GM12874 (cell line): ENCODE measurements at regions not wholly inside any gene's neighbourhood (a gene's known extent, or its start where the extent isn't known, plus 50 kb on each side); places are given as distances from the start of the nearest gene placed in this dataset.

Experiments
- TF ChIP-seq, protein P1 (sequence below): IDR thresholded peaks from 2 replicates; pipeline ENCODE4 v1.5.1; 2011; ENCODE audit warnings: low read depth, mild to moderate bottlenecking, control low read depth, low read length, moderate library complexity; ENCODE audit not compliant: insufficient read depth

DNA sequence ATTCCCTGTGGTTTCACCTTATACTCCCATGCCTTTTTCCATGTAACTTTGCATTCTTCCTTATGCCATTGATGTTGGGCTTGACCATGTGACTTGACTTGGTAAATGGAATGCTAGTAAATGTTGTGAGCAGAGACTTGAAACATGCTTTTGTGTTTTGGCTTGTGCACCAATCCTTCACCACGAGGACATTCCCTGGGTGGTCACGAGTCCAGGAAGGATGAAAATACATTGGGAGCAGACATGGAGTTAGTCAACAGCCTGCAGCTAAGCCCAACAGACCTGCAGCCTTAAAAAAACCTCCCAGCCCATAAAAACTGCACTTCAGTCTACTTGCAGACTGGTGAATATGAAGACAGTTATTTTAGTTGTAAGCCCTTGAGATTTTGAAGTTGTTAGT is 116.5 kb upstream of the SPATS2L start:
- TF ChIP-seq, protein P1, sequence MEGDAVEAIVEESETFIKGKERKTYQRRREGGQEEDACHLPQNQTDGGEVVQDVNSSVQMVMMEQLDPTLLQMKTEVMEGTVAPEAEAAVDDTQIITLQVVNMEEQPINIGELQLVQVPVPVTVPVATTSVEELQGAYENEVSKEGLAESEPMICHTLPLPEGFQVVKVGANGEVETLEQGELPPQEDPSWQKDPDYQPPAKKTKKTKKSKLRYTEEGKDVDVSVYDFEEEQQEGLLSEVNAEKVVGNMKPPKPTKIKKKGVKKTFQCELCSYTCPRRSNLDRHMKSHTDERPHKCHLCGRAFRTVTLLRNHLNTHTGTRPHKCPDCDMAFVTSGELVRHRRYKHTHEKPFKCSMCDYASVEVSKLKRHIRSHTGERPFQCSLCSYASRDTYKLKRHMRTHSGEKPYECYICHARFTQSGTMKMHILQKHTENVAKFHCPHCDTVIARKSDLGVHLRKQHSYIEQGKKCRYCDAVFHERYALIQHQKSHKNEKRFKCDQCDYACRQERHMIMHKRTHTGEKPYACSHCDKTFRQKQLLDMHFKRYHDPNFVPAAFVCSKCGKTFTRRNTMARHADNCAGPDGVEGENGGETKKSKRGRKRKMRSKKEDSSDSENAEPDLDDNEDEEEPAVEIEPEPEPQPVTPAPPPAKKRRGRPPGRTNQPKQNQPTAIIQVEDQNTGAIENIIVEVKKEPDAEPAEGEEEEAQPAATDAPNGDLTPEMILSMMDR, result no peak

DNA sequence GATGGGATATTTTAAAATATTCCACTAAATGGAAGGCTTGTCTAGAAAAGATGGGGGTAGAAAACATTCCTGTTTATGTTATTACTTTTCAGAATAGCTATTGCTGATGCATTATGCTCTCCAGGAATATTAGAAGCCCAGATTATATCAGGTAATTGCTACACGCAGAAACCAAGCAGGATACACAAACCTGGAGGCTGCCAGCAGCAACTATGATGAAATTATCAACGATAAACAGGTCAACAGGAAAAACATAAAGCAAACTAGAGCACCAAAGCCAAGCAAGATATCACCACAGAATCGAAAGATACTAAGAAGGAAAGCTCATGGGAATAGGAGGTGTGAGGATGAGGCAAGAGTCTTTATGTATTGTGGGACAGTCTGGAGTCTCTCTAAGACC is 113.2 kb upstream of the SPATS2L start:
- TF ChIP-seq, protein P1, result no peak

DNA sequence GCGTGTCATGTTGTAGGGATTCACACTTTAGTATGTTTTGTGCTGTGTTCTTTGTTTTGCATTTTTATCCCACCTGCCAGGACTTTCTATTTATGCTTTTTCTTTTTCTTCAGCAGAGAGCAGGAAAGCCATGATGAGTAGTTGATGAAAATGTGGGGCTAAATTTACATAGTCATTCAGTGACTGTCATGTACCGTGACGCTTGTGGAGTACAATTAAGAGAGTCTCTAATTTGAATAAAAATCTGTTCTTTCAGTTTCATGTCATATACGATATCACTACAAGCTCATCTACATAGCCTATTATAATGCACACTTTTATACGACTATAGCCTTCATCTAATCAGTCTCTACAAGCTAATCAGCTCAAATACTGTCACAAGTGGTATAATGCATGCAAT is 112.7 kb upstream of the SPATS2L start:
- TF ChIP-seq, protein P1, result no peak

DNA sequence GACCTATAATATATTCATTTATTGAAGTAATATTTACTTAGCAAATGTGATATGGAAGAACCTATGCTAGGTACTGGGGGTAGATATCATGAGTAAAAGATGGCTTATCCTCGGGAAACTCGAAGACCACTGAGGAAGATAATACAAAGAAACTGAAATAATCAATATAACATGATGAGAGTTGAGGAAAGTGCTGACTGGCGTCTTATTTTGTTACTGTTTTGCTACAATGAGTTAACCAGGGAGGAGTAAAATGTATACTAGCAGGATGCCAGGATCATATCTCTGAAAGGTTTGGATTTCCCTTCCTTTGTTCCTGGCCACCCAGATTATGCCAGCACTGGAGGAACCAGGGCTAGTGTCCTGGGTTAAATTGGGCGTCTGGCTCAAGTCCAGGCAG is 111.7 kb upstream of the SPATS2L start:
- TF ChIP-seq, protein P1, result no peak

DNA sequence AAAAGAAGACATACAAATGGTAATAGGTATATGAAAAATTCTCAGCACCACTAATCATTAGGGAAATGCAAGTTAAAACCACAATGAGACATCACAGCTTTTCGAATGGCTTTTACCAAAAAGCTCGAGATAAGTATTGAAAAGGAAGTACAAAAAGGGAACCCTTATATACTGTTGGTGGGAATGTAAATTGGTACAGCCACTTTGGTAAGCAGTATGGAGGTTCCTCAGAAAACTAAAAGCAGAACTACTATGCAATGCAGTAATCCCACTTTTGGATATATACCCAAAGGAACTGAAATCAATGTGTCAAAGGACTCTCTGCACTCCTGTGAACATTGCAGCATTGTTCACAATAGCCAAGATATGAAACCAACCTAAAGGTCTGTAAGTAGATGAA is 107.5 kb upstream of the SPATS2L start:
- TF ChIP-seq, protein P1, result no peak

DNA sequence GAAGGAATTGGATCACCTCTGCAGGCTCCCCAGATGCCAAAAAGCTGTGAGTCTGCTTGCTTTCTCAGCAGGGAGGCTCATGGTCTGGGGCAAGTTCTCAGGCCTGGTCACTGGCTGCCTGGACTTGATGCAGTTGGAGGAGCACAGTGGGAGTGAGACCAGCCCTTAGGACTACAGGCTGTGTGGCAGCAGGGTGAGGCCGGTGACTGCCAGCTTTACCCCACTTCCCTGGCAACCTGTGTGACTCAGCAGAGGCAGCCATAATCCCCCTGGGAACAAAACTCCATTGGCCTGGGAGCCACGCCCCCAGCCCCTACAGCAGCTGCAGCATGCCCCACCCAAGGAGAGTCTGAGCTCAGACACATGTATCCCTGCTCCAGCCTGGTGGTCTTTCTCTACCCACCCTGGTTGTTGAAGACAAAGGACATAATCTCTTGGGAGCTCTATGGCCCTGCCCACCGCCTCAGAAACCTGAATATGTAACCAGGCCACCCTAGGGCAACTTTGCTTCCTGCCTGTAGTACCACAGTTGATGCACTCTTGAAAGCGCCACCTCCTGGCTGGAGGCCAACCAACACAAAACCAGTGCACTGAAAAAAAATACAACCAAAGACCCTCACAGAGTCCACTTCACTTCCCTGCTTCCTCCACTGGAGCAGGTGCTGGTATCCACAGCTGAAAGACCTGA is 106.8 kb upstream of the SPATS2L start:
- TF ChIP-seq, protein P1, result peak; percentile 20; the same call in 1 of the 2 replicates

DNA sequence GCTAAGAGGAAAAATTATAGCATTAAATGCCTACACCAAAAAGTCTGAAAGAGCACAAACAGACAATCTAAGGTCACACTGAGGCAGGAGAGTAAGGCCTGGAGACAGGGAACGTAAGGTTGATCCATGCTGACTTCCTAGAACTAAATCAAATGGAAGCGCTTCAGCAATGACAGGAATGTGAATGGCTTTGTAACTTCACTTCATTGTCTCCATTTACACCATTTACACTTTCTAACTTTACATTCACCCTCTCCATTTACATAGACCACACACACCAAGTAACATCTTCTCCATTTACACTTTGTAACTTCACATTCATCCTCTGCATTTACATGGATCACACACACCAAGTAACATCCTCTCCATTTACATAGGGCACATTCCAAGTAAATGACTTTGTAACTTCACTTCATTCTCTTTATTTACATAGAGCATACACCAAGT is 103.1 kb upstream of the SPATS2L start:
- TF ChIP-seq, protein P1, result no peak
